K562 (cell line): ENCODE measurements at regions not wholly inside any gene's neighbourhood (a gene's known extent, or its start where the extent isn't known, plus 50 kb on each side); places are given as distances from the start of the nearest gene placed in this dataset.

Experiments
- ATAC-seq: fragments of 200-7000 bp; cut with Tn5 transposase; 3 replicates; pipeline ENCODE4 v1.9.1; 2020; ENCODE audit warnings: moderate library complexity
- BruUV-seq: library from RNA; stranded (reverse); fragments of 400-500 nt; replicated peaks from 2 replicates; lab custom pipeline; 2021; lab: Mats Ljungman, UMichigan
- CTCF ChIA-PET: fragments of 300-600 bp; formaldehyde crosslinking; extraction: SDS; loops from one replicate; lab custom pipeline; 2021; ENCODE audit warnings: low intra/inter-chr PET ratio; lab: Yijun Ruan, JAX
- POLR2A ChIA-PET: fragments of 300-600, 350-650 bp; sonication (Branson Sonifier 250); formaldehyde crosslinking; extraction: SDS; loops from one replicate; lab custom pipeline; 2021; ENCODE audit warnings: antibody characterized with exemption, inconsistent platforms; lab: Yijun Ruan, JAX
- DNase-seq, 4 experiments: peaks; one replicate each; pipeline versions ENCODE4 v3.0.0 to v3.0.0-alpha.2; 2011 to 2018; ENCODE audit warnings: low spot score in 3 of 4, mixed read lengths in 3 of 4; ENCODE audit errors: extremely low read depth in 1 of 4
- FAIRE-seq: peaks from 2 replicates; lab custom pipeline; 2011; peaks lifted over from hg19 to GRCh38; lab: Jason Lieb, UNC
- H2AFZ ChIP-seq: 2 replicates; pipeline ENCODE4 v1.6.0; 2011; ENCODE audit warnings: low read depth, low read length, control low read depth, inconsistent platforms
- H3K27ac ChIP-seq: fragments of 200-600 bp; 3 replicates; pipeline ENCODE4 v1.8.0; 2011; ENCODE audit warnings: low read depth, mild to moderate bottlenecking, control low read depth, inconsistent platforms, low read length, moderate library complexity, mixed read lengths; ENCODE audit errors: extremely low read depth
- H3K27me3 ChIP-seq, 2 experiments: fragments of 300-600 bp in 1 of 2; 2 replicates in 1 of 2; 3 replicates in 1 of 2; pipeline versions ENCODE4 v1.6.0 to v1.8.0; 2011; ENCODE audit warnings: inconsistent platforms in 2 of 2, low read length in 2 of 2, mild to moderate bottlenecking in 1 of 2, mixed read lengths in 1 of 2, moderate library complexity in 1 of 2; ENCODE audit not compliant: control insufficient read depth in 2 of 2, insufficient read depth in 2 of 2
- H3K36me3 ChIP-seq: fragments of 300-600 bp; 3 replicates; pipeline ENCODE4 v1.8.0; 2011; ENCODE audit warnings: mild to moderate bottlenecking, low read length, inconsistent platforms; ENCODE audit not compliant: control insufficient read depth, insufficient read depth
- H3K4me1 ChIP-seq, 2 experiments: fragments of 200-600 bp in 1 of 2; replicated peaks in 1 of 2; 2 replicates in 1 of 2; 3 replicates in 1 of 2; pipeline versions ENCODE4 v1.5.1 to v1.8.0; 2011; ENCODE audit warnings: inconsistent platforms in 2 of 2, low read length in 2 of 2, mild to moderate bottlenecking in 1 of 2, mixed read lengths in 1 of 2, moderate library complexity in 1 of 2; ENCODE audit not compliant: control insufficient read depth in 2 of 2, insufficient read depth in 2 of 2
- H3K4me2 ChIP-seq: 2 replicates; pipeline ENCODE4 v1.6.1; 2011; ENCODE audit warnings: low read length, control low read depth, inconsistent platforms, mixed read lengths; ENCODE audit not compliant: insufficient read depth
- H3K4me3 ChIP-seq: fragments of 200-600 bp; sonication (generic), shearing (Covaris generic); 2 replicates; pipeline ENCODE4 v1.5.1; 2016; ENCODE audit warnings: control low read depth, inconsistent platforms
- H3K79me2 ChIP-seq: fragments of 200-600 bp; 3 replicates; pipeline ENCODE4 v1.8.0; 2011; ENCODE audit warnings: low read length, inconsistent platforms; ENCODE audit not compliant: control insufficient read depth, insufficient read depth
- H3K9ac ChIP-seq, 2 experiments: 2 replicates each; pipeline versions ENCODE4 v1.6.0 to v1.6.1; 2011; ENCODE audit warnings: low read depth in 2 of 2, low read length in 2 of 2, control low read depth in 1 of 2, inconsistent platforms in 1 of 2, mild to moderate bottlenecking in 1 of 2, mixed read lengths in 1 of 2; ENCODE audit not compliant: insufficient read depth in 1 of 2
- H3K9me1 ChIP-seq: one replicate; pipeline ENCODE4 v1.6.0; 2011; ENCODE audit warnings: inconsistent platforms, mild to moderate bottlenecking, low read length, moderate library complexity; ENCODE audit not compliant: control insufficient read depth, insufficient read depth
- H3K9me3 ChIP-seq: replicated peaks from 2 replicates; pipeline ENCODE4 v1.5.1; 2011; ENCODE audit warnings: low read depth, low read length, inconsistent platforms; ENCODE audit not compliant: control insufficient read depth, insufficient read depth
- H4K20me1 ChIP-seq: replicated peaks from 2 replicates; pipeline ENCODE4 v1.6.1; 2011; ENCODE audit warnings: low read length, inconsistent platforms, mixed read lengths; ENCODE audit not compliant: control insufficient read depth, insufficient read depth
- ARID1B ChIP-seq: fragments of 450-650 bp; IDR thresholded peaks from 2 replicates; pipeline ENCODE4 v1.6.1; 2016; ENCODE audit warnings: antibody characterized with exemption, mild to moderate bottlenecking, inconsistent platforms
- MEF2A ChIP-seq: IDR thresholded peaks from 2 replicates; pipeline ENCODE4 v1.6.1; 2011; ENCODE audit warnings: low read depth, mild to moderate bottlenecking, low read length, moderate library complexity; ENCODE audit not compliant: control insufficient read depth
- MIER1 ChIP-seq: fragments of 450-650 bp; IDR thresholded peaks from 2 replicates; pipeline ENCODE4 v1.6.1; 2016; ENCODE audit warnings: antibody characterized with exemption, mild to moderate bottlenecking, low read depth
- TAF9B ChIP-seq: fragments of 450-650 bp; IDR thresholded peaks from 2 replicates; pipeline ENCODE4 v1.6.1; 2018; ENCODE audit warnings: mild to moderate bottlenecking; ENCODE audit not compliant: partially characterized antibody
- TCFL5 ChIP-seq: fragments of 250-450 bp; sonication (Bioruptor Pico); conservative IDR thresholded peaks from 2 replicates; pipeline ENCODE4 v1.6.1; 2021; ENCODE audit warnings: mild to moderate bottlenecking, moderate library complexity, matching md5 sums
- TEAD1 ChIP-seq, 2 experiments: fragments of 450-650 bp in 1 of 2; sonication (generic) in 1 of 2; formaldehyde crosslinking; IDR thresholded peaks; 2 replicates each; pipeline versions ENCODE4 v1.4.0 to v1.8.0; 2020 to 2022; ENCODE audit warnings: mild to moderate bottlenecking in 2 of 2, missing genetic modification reagents in 1 of 2
- U2AF1 ChIP-seq: fragments of 200-400 bp; formaldehyde crosslinking; optimal IDR thresholded peaks from 2 replicates; pipeline ENCODE3; 2017; ENCODE audit warnings: mild to moderate bottlenecking, low read depth, low read length, moderate library complexity
- ZC3H4 ChIP-seq: sonication (generic); formaldehyde crosslinking; IDR thresholded peaks from 2 replicates; pipeline ENCODE4 v1.9.0; 2021; ENCODE audit warnings: missing genetic modification reagents, borderline replicate concordance
- ZNF239 ChIP-seq: fragments of 250-450 bp; sonication (Bioruptor Pico); IDR thresholded peaks from 2 replicates; pipeline ENCODE4 v1.4.0; 2020; ENCODE audit warnings: mild to moderate bottlenecking
- ZNF586 ChIP-seq: fragments of 450-650 bp; formaldehyde crosslinking; conservative IDR thresholded peaks from 2 replicates; pipeline ENCODE4 v1.4.0; 2020; ENCODE audit warnings: mild to moderate bottlenecking, moderate library complexity
- WGBS: fragments of 100-300 bp; shearing (Covaris generic); methylation state at CpG from one replicate; pipeline ENCODE4 v1.1.6; 2016; ENCODE audit warnings: low coverage, mixed read lengths; ENCODE audit not compliant: insufficient coverage; ENCODE audit errors: missing lambda C conversion rate; 5-methylcytosine and 5-hydroxymethylcytosine counted together
- in situ Hi-C: fragments of 300-500 bp; cut with MboI; formaldehyde crosslinking; loops from 4 replicates; pipeline ENCODE4 v1.15.0; 2018; ENCODE audit warnings: inconsistent platforms, mixed read lengths
- intact Hi-C: fragments of 100-400 bp; cut with micrococcal nuclease; formaldehyde crosslinking; loops from 2 replicates; pipeline ENCODE4 v1.14.2; 2022
- TF ChIP-seq, protein P1 (sequence below): fragments of 250-450 bp; sonication (Bioruptor Pico); IDR thresholded peaks from 2 replicates; pipeline ENCODE4 v1.5.0; 2021; ENCODE audit warnings: mild to moderate bottlenecking, moderate library complexity
- TF ChIP-seq, protein P2 (sequence below), 3 experiments: fragments of 200-800 bp in 1 of 3; fragments of 250-450 bp in 1 of 3; fragments of 450-650 bp in 1 of 3; sonication (Bioruptor Pico) in 1 of 3; sonication (Bioruptor generic) in 1 of 3; formaldehyde crosslinking in 1 of 3; IDR thresholded peaks; 2 replicates each; pipeline versions ENCODE4 v1.6.1 to v1.8.0; 2016 to 2022; ENCODE audit warnings: mild to moderate bottlenecking in 2 of 3, missing genetic modification characterization in 2 of 3, missing compliant biosample characterization in 1 of 3, moderate library complexity in 1 of 3

DNA sequence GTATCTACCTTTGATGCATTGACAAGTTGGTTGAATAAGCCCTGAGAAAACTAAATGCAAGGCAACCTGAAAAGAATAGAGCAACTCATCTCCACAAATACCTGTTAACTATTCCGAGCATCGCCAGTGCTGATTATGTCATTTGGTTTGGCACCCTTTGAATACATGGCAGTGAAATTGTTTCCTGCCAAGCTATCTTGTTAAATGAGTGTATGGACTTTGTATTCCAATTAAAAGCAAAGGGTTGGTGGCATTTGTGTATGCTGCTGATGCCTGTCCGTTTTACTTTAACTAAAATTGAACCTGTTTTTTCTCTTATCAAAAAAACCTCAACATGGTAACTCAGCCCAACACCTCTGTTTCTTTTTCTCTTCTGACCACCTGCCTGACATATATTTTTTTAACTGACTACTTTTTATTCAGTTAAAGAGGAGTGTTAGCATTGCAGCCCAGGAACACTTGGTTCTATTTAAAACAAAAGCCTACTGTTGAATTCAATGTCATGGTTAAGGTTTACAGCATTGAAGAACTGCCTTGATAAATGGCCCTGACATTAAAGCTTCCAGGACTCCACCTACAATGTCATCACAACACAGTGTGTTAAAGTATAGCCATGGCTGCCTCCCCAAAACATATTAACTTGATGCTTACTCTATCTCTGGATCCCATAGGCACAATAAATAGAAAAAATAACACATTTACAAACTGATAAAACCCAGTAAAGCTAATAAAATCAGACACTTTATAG is 838.3 kb upstream of the NOVA1 start:
- intact Hi-C loops: no loop called here
- FAIRE-seq (no peak), DNase-seq (no peak), ATAC-seq (no peak)
- Histone ChIP-seq H3K4me3 (no peak overlapping the region), H3K79me2 (no peaks in the 10 kb centered on the region), H3K36me3 (no peaks in the 10 kb centered on the region), H2AFZ (no peak overlapping the region), H4K20me1 (no peaks in the 10 kb centered on the region), H3K27ac (no peak overlapping the region), H3K9me3 (no peaks in the 10 kb centered on the region), H3K27me3 (no peaks in the 10 kb centered on the region), H3K4me2 (no peak overlapping the region), H3K9me1 (no peaks in the 10 kb centered on the region), H3K4me1 (no peaks in the 10 kb centered on the region), H3K9ac (no peak overlapping the region)
- ChIA-PET POLR2A (no interaction called here), CTCF (no interaction called here)
- in situ Hi-C loops: no loop called here
- no peak for TF ChIP-seq TEAD1 (CRISPR knock-in tag; IDR thresholded peaks at IDR 0.05)
- TF ChIP-seq, protein P1, sequence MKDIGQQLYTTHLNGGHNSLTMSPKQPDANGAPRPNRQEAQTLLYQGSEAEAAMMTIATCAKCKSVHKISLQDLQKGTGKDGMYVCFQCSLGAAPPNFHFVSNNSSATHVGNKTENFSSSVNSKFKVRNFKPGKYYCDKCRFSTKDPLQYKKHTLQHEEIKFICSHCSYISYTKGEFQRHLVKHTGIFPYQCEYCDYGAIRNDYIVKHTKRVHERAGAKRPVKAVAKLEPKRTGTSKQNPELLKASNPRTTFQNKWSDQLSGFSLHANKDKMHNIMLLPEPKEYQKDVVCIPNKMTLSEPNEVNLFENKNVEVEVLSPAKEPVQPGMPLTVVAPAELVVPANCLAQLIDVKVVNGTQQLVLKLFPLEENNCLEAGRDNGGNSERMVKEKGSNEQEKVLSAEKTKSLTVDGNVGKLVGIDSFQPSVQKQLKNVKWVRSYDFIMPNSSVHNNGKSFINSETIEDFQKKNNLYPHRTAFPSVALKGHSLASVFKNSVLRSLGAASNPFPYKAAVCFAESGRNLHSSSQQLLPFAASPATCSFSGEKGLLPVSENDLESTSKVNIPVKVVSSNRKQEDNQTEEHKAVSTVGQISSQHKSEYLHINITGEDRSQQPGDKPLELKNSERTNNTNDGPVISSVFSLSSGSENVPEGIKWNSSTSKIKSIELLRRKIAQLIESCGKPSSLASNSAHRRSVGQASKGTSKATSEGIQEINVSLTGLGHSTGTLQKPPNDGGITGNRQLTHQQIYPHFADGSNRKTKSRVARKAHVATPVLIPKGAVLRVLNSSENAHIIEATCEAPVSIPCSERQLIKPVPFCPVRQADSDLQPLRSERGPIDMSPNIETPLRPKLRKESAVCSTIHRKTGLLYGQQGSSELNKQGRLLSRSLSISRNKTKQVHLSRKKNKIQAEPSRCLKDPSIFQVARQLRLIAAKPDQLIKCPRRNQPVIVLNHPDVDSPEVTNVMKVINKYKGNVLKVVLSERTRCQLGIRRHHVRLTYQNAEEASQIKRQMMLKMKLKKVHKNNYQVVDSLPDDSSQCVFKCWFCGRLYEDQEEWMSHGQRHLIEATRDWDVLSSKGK (CRISPR knock-in tag): no peak
- no peak for TF ChIP-seq ZNF239 (CRISPR knock-in tag)
- TF ChIP-seq U2AF1: no peak
- no peak for TF ChIP-seq MIER1
- TF ChIP-seq TAF9B: no peak
- no peak for TF ChIP-seq ZC3H4
- no peak for TF ChIP-seq ZNF586
- TF ChIP-seq, protein P2, sequence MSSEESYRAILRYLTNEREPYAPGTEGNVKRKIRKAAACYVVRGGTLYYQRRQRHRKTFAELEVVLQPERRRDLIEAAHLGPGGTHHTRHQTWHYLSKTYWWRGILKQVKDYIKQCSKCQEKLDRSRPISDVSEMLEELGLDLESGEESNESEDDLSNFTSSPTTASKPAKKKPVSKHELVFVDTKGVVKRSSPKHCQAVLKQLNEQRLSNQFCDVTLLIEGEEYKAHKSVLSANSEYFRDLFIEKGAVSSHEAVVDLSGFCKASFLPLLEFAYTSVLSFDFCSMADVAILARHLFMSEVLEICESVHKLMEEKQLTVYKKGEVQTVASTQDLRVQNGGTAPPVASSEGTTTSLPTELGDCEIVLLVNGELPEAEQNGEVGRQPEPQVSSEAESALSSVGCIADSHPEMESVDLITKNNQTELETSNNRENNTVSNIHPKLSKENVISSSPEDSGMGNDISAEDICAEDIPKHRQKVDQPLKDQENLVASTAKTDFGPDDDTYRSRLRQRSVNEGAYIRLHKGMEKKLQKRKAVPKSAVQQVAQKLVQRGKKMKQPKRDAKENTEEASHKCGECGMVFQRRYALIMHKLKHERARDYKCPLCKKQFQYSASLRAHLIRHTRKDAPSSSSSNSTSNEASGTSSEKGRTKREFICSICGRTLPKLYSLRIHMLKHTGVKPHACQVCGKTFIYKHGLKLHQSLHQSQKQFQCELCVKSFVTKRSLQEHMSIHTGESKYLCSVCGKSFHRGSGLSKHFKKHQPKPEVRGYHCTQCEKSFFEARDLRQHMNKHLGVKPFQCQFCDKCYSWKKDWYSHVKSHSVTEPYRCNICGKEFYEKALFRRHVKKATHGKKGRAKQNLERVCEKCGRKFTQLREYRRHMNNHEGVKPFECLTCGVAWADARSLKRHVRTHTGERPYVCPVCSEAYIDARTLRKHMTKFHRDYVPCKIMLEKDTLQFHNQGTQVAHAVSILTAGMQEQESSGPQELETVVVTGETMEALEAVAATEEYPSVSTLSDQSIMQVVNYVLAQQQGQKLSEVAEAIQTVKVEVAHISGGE (CRISPR knock-in tag; IDR thresholded peaks at IDR 0.05): no peak
- no peak for TF ChIP-seq MEF2A
- TF ChIP-seq ARID1B: no peak
- no peak for TF ChIP-seq TCFL5 (CRISPR knock-in tag)
- WGBS: 5% methylated on average over 3 of the region's 3 CpGs
- BruUV-seq: no TSS peak
